ENCODE measurements at regions not wholly inside any gene's neighbourhood (a gene's known extent, or its start where the extent isn't known, plus 50 kb on each side); places are given as distances from the start of the nearest gene placed in this dataset.

DNA sequence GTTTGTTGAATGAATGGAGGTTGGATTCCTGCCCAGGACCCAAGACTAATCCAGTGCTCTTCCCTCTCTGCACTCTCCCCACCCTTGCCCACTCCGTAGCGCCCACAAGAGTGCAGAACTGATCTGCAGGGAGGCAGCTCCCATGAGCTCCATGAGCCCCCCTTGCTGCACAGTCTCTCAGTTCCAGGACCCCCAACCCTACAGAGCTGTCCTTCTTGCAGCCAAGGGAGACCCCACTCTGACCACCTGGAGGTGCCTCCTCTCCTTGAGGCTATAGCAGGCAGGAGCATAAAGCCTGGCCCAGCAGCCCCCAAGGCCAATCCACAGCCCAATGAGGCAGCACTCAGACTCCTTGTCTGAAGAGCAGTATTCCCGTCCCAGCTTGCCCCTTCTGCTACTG, 209.2 kb upstream of the ZC3H12A start:
- peaks cover 88% of the 10 kb centered on the region for H3K27me3 Mint-ChIP-seq (ENCODE audit: unreplicated experiment)
- DNase-seq: no peak
- intact Hi-C loops (cut with micrococcal nuclease; ENCODE audit: unreplicated experiment): no loop called here
- H3K4me3 Mint-ChIP-seq (ENCODE audit: low read depth, unreplicated experiment): no peak overlapping the region
- TF ChIP-seq, protein P1, sequence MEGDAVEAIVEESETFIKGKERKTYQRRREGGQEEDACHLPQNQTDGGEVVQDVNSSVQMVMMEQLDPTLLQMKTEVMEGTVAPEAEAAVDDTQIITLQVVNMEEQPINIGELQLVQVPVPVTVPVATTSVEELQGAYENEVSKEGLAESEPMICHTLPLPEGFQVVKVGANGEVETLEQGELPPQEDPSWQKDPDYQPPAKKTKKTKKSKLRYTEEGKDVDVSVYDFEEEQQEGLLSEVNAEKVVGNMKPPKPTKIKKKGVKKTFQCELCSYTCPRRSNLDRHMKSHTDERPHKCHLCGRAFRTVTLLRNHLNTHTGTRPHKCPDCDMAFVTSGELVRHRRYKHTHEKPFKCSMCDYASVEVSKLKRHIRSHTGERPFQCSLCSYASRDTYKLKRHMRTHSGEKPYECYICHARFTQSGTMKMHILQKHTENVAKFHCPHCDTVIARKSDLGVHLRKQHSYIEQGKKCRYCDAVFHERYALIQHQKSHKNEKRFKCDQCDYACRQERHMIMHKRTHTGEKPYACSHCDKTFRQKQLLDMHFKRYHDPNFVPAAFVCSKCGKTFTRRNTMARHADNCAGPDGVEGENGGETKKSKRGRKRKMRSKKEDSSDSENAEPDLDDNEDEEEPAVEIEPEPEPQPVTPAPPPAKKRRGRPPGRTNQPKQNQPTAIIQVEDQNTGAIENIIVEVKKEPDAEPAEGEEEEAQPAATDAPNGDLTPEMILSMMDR (IDR thresholded peaks at IDR 0.05; ENCODE audit: unreplicated experiment): no peak
- H3K9me3 Mint-ChIP-seq (ENCODE audit: low read depth, unreplicated experiment): no peaks in the 10 kb centered on the region
- no peaks in the 10 kb centered on the region for H3K36me3 Mint-ChIP-seq (ENCODE audit: insufficient read depth, unreplicated experiment)
- CTCF ChIA-PET: no interaction called here
- H3K4me1 Mint-ChIP-seq (ENCODE audit: low read depth, unreplicated experiment): no peaks in the 10 kb centered on the region
- no peak overlapping the region for H3K27ac Mint-ChIP-seq (ENCODE audit: unreplicated experiment)
- no TSS peak for BruUV-seq (replicated peaks)

DNA sequence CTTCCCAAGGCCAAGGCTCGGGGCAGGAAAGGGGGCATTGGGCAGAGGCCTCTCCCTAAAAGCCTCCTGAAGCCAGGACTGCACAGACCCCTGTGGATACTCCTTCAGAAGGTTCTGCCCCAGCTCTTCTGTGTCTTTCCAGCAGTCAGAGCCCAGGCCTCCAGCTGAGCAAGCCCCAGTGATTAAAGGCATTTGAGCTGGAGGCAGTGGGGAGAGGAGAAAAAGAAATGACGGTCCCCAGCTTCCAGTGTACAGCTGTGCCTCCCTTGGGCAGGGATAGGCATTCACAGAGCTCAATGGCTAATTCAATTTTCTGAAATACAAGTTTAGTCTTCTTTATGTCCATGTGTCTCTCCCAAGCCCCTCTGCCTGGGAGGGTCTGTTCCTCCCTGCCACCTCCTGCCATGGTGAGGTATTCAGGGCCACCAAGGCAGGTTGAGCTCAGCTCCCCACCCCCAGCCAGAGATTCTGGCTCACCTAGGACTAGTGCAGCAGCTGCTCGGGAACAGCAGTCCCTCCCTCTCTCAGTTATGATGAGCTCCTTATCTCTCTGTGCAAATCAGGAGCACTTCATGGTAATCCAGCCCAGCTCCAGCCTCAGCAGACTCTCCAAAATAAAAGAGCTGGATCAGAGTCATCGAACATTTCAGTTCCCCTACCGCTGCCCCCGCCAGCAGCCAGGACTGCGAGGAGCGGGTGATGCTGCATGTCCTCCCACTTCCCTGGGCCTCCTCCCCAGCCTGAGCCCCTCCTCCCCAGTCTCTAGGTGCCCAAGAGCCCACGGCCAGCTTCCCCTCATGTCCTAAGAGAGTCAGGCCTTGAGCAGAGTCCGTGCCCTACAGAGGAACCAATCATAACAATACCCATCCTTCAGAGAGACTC, 208.4 kb upstream of the ZC3H12A start:
- CTCF ChIA-PET: no interaction called here

DNA sequence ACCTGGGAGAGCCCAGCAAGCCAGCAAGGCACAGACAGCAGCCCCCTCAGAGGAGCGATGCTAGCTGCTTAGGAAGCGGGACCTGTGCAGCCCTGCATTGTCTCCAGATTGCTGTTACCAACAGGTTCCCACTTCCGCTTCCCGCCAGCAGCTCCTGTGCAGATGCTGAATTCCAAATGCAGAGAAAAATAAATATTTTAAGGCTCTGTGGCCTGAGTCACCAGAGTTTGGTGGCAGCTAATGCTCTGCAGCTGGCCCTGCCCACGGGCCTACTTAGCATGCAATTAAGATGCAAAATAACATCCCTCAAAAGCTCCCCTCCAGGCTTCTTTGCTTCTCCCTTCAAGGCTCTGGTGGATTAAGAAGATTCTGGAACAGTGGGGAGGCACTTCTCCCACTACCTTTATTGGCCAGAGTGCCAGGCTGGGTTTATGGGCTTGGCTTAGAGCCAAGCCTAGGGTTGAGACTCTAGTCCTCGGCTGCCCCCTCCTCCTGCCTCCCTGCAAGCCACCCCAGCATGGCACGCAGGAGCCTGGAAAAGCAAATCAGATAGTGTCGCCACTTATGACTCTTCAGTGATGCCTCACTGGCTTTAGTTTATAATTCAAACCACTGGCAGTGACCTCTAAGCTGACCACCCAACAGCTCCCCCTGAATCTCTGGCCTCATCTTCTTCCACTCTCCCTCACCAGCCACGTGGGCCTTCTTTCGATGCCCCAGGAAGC, 207.1 kb upstream of the ZC3H12A start:
- no peak for DNase-seq
- H3K9me3 Mint-ChIP-seq (ENCODE audit: low read depth, unreplicated experiment): no peaks in the 10 kb centered on the region
- no peak overlapping the region for H3K27ac Mint-ChIP-seq (ENCODE audit: unreplicated experiment)
- BruUV-seq (replicated peaks): no TSS peak
- no peaks in the 10 kb centered on the region for H3K36me3 Mint-ChIP-seq (ENCODE audit: insufficient read depth, unreplicated experiment)
- H3K27me3 Mint-ChIP-seq (ENCODE audit: unreplicated experiment): peaks cover 92% of the 10 kb centered on the region
- no peak overlapping the region for H3K4me3 Mint-ChIP-seq (ENCODE audit: low read depth, unreplicated experiment)
- CTCF ChIA-PET: no interaction called here
- TF ChIP-seq, protein P1 (IDR thresholded peaks at IDR 0.05; ENCODE audit: unreplicated experiment): no peak
- H3K4me1 Mint-ChIP-seq (ENCODE audit: low read depth, unreplicated experiment): no peaks in the 10 kb centered on the region
- intact Hi-C loops (cut with micrococcal nuclease; ENCODE audit: unreplicated experiment): no loop called here

More for the DNA sequence above, 208.4 kb upstream of the ZC3H12A start:
- no peak for DNase-seq
- TF ChIP-seq, protein P1 (IDR thresholded peaks at IDR 0.05; ENCODE audit: unreplicated experiment): no peak
- H3K4me1 Mint-ChIP-seq (ENCODE audit: low read depth, unreplicated experiment): no peaks in the 10 kb centered on the region
- H3K27ac Mint-ChIP-seq (ENCODE audit: unreplicated experiment): no peak overlapping the region
- H3K4me3 Mint-ChIP-seq (ENCODE audit: low read depth, unreplicated experiment): no peak overlapping the region
- H3K9me3 Mint-ChIP-seq (ENCODE audit: low read depth, unreplicated experiment): no peaks in the 10 kb centered on the region
- no TSS peak for BruUV-seq (replicated peaks)
- intact Hi-C loops (cut with micrococcal nuclease; ENCODE audit: unreplicated experiment): no loop called here
- peaks cover 92% of the 10 kb centered on the region for H3K27me3 Mint-ChIP-seq (ENCODE audit: unreplicated experiment)
- no peaks in the 10 kb centered on the region for H3K36me3 Mint-ChIP-seq (ENCODE audit: insufficient read depth, unreplicated experiment)

DNA sequence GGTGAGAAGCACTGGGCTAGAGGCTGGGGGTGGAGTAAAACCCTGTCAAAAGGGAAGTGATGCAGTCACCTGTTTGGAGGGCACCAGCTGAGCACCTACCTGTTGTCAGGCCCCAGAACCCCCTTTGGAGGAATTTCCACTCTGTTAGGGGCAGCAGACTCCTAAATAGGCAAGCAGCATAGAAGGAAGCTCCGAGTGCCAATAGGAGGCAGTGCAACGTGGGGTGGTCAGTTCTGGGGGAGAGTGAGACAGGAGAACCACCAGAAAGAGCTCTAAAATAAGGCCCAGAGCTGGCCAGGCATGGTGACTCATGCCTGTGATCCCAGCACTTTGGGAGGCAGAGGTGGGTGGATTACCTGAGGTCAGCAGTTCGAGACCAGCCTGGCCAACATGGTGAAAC, 203.7 kb upstream of the ZC3H12A start:
- DNase-seq: no peak
- intact Hi-C loops (cut with micrococcal nuclease; ENCODE audit: unreplicated experiment): no loop called here
- H3K27me3 Mint-ChIP-seq (ENCODE audit: unreplicated experiment): peaks cover 99% of the 10 kb centered on the region
- no peaks in the 10 kb centered on the region for H3K4me1 Mint-ChIP-seq (ENCODE audit: low read depth, unreplicated experiment)
- BruUV-seq (replicated peaks): no TSS peak
- no peaks in the 10 kb centered on the region for H3K36me3 Mint-ChIP-seq (ENCODE audit: insufficient read depth, unreplicated experiment)
- no peak overlapping the region for H3K27ac Mint-ChIP-seq (ENCODE audit: unreplicated experiment)
- CTCF ChIA-PET: no interaction called here
- H3K9me3 Mint-ChIP-seq (ENCODE audit: low read depth, unreplicated experiment): no peaks in the 10 kb centered on the region
- TF ChIP-seq, protein P1 (IDR thresholded peaks at IDR 0.05; ENCODE audit: unreplicated experiment): no peak
- no peak overlapping the region for H3K4me3 Mint-ChIP-seq (ENCODE audit: low read depth, unreplicated experiment)
